NCI-H1694 treated with DMSO at 0.1 percent for 48 hours (cell line): ENCODE measurements at regions not wholly inside any gene's neighbourhood (a gene's known extent, or its start where the extent isn't known, plus 50 kb on each side); places are given as distances from the start of the nearest gene placed in this dataset.
"Not testable (repeated sequence)": the region's sequence is repeated elsewhere in the genome, so short reads cannot be mapped to it uniquely, and the experiment has no call there.

Experiments
- DNase-seq: peaks from one replicate; lab custom pipeline; 2025; lab: John Stamatoyannopoulos, UW

DNA sequence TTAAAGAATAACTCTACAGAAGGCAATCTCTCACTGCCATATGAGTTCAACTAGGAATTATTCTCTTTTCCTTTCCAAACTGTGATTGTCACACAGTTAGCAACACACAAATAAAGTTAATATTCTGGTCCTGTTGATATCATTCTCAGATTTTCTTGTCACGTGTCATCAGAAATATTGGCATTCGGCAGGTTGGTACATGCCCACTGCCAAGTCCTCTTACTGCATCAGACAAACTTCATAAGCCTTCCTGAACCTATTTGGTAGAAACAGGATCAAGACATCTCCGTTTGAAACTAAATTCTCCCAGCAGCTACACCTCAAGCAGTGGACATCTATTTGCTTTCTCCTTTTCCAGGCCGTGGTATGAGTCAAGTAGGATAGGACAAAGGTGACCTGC, 177.9 kb upstream of the SOX2 start:
- no peak for DNase-seq

GRCh38 chr3:181530584-181530983, 181.1 kb upstream of the SOX2 start:
- no peak for DNase-seq

GRCh38 chr3:181521831-181522230, 189.9 kb upstream of the SOX2 start:
- DNase-seq: no peak

- no peak for DNase-seq
These were observed 193.5 kb upstream of the SOX2 start for GRCh38 chr3:181518222-181518621.

GRCh38 chr3:181512787-181513186, 198.9 kb upstream of the SOX2 start:
- no peak for DNase-seq

GRCh38 chr3:181510500-181510899, 201.2 kb upstream of the SOX2 start:
- DNase-seq: no peak

DNA sequence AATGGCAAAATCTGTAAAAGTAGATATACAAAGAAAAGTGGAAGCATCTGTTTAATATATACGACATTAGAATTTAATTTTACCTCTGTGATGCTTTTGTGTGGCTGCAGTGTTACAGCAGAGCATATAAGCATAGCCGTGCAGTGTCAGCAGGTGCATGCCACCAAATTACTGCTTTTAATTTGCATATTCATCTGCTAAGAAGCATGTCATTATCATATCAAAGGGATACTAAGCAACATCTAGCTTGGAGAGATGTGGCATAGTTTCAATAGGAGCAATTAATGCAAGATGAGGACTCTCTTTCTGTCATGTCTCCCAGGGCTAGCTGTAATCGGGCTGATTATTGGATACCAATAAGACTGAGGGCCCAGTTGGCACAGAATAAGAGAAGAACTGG, 214.4 kb upstream of the SOX2 start:
- no peak for DNase-seq

- no peak for DNase-seq
These were observed 218.3 kb upstream of the SOX2 start for GRCh38 chr3:181493423-181493822.

GRCh38 chr3:181488536-181488935, 223.2 kb upstream of the SOX2 start:
- DNase-seq: no peak

GRCh38 chr3:181487236-181487978, 224.3 kb upstream of the SOX2 start:
- no peak for DNase-seq

DNA sequence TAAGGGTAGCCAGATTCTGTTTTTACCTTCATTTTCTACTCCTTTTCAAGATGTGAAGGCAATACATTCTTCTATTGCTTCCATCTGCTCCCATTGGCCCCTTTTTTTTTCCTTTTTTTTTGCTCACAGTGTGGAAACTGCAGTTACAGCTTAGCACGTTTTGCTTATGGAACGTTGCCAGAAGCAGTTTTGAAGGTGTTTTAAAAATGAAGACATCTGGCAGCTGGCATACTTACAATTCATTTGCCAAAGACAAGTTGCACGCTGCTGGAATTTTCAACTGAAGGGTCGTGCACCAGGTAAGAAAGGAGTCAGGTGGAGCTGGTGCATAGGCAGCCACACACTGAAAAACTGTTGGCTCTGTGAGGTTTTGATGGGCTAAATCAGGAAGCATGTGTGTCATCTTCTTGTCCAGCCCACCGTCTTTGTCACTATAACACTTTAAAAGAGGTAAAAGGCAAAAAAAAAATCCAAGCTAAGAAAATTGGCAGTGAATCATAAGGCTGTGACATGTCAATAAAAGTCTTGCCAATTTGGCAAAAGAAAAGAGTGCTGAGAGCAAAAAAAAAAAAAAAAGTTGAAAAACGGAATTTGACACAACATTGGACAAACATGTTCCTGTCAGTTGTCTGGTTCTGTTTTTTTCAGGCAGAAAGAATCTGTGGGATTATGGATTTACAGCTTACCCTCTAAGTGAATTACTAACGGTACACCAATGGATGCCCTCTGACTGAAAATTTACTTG, 225.4 kb upstream of the SOX2 start:
- no peak for DNase-seq

- DNase-seq: no peak
These were observed 227.7 kb upstream of the SOX2 start for GRCh38 chr3:181484026-181484425.

- not testable (repeated sequence) for DNase-seq
These were observed 236.6 kb upstream of the SOX2 start for GRCh38 chr3:181475146-181475545.

DNA sequence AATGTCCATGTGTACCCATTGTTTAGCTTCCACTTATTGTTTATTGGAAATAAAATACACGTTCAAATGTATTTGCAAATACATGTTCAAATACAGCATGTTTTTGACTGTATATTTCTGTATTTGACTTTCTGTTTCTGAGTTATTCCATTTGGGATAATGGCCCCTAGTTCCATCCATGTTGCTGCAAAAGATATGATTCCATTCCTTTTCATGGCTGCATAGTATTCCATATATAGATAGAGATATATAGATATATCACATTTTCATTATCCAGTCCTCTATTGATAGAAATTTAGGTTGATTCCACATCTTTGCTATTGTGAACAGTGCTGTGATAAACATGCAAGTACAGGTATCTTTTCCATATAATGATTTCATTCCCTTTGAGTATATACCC, 241.4 kb upstream of the SOX2 start:
- DNase-seq: no peak

DNA sequence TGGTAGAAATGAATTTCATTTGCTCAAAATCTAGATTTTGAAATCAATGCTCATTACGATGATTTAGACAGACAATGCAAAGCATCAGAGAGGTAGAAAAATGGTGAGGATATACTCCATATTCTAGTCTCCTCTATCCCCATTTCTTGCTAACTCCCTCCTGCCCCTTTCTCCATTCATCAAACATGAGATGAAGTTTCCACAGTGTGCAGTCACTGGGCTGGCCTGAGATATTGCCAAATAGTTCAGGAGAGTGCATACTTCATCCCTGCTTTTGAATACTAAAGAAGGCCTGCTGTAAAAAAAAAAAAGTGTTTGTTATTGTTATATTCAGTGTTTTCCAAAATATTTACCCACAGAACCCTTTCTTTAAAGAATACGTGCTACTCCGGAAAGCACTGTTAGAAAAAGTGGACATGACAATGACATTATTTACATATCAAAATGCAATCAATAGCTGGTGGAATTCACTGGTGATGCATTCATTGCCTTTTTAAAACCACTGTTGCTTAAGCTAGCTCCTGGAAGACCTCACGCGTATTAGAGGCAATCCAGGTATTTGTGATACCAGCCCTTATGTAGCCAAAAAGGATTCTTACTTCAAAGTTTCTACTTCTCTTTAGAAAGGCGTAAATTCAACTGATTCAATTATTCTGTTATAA, 247.6 kb upstream of the SOX2 start:
- DNase-seq: no peak

DNA sequence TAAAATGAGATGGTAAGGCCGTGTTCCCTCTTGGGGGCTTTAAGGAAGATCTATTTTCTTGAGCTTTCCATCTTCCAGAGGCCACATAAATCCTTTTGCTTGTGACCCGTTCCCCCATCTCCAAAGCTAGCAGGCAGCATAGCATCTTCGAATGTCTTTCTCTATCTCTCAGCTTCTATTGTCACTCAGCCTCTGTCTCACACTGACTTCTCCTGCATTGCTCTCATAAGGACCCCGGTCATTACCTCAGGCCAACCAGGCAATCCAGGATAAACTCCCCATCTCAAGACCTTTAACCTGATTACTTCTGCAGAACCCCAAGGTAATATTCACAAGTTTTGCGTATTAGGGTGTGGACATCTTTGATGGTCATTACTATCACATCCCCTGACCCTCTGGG, 250.3 kb upstream of the SOX2 start:
- DNase-seq: no peak

DNA sequence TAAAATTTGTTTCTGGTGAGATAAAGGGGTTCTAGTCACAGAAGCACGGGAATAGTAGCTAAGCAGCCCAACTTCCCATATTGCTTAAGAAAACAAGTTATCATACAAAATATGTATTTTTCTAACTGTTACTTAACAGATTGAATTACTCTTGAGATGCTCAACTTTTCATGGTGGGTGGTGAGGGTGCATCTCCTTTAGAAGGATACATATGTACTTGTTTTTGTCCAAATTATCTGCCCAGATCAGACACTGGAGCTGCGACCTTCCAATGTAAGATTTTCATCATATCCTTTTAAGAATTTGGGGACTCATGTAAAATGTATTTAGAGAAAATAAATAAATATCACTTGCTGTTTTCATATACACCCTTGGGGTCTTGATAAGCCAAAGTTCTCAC, 252.2 kb upstream of the SOX2 start:
- DNase-seq: no peak

DNA sequence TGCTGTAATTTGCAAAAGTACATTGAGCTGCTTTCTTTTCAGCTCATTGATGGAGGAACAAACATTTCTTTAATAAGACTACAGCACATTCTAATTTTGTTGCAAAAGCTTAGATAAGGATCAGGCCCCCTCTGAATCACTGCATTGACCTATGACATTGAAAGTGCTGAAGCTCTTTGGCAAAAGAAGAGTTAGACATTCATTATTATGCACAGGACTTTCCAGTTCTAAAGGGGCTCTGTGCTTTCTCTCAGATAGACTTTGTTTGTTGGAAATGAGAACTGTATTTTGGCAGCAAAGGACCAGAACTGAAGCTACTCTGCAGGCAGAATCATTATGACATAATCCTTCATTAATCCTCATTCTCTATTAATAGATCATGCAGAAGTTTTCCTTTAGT, 252.9 kb upstream of the SOX2 start:
- no peak for DNase-seq

GRCh38 chr3:181457756-181458155, 254.0 kb upstream of the SOX2 start:
- no peak for DNase-seq

GRCh38 chr3:181457190-181457589, 254.5 kb upstream of the SOX2 start:
- no peak for DNase-seq

DNA sequence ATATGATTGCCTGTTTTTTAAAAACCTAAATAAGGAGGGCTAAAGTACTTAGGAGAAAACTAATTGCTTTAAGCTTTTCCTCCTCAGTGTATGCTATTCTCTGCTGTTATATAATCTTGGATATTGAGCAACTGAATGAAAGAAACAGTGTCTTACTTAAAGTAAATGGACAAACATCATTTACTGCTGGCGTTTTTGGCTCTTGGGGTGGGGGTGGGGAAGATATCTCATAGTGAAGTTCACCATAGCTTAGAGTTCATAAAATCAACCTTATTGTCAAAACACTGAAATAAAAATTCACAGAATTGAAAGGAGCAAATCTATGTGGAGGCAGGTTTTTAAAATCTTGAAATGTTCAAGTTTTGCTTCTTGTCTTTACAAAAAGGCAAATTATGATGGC, 256.4 kb upstream of the SOX2 start:
- no peak for DNase-seq

GRCh38 chr3:181454451-181455027, 257.2 kb upstream of the SOX2 start:
- no peak for DNase-seq

DNA sequence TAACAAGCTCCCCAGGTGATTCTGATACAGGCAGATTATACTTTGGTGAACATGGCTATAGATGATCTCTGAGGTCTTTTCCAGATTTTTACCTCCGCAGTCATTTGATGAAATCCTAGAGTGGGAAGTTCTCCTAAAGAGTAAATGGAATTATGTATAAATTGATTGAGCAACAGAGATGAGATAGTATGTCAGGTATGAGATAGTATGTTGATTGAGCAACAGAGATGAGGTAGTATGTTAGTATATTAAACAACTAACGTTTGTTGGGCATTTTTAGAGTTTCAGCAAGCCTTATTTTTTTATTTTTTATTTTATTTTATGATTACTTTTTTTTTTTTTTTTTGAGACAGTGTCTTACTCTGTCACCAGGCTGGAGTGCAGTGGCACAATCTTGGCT, 265.0 kb upstream of the SOX2 start:
- DNase-seq: no peak
